Lung (tissue), 11 donors: ENCODE measurements at regions not wholly inside any gene's neighbourhood (a gene's known extent, or its start where the extent isn't known, plus 50 kb on each side); places are given as distances from the start of the nearest gene placed in this dataset.

Experiments
- ATAC-seq: fragments of 200-7000 bp; cut with Tn5 transposase; one replicate; pipeline ENCODE4 v1.9.1; 2020; ENCODE audit warnings: moderate number of reproducible peaks; ENCODE audit not compliant: insufficient read depth, low FRiP score
- DNase-seq, 3 donors: peaks; one replicate each; pipeline ENCODE4 v3.0.0-alpha.2; 2013 to 2017
- H3K27ac ChIP-seq, 2 donors: one replicate each; pipeline ENCODE4 v1.5.1; 2013; ENCODE audit warnings: mild to moderate bottlenecking in 2 of 2, moderate library complexity in 2 of 2, control low read depth in 1 of 2, inconsistent platforms in 1 of 2, low read depth in 1 of 2, low read length in 1 of 2
- H3K27me3 ChIP-seq, 3 donors: one replicate each; pipeline ENCODE4 v1.5.1; 2013; ENCODE audit warnings: low read length in 2 of 3; ENCODE audit not compliant: control insufficient read depth in 3 of 3, insufficient read depth in 3 of 3
- H3K36me3 ChIP-seq, 4 donors: one replicate each; pipeline ENCODE4 v1.5.1; 2013; ENCODE audit warnings: low read length in 4 of 4, mild to moderate bottlenecking in 1 of 4, moderate library complexity in 1 of 4; ENCODE audit not compliant: control insufficient read depth in 4 of 4, insufficient read depth in 4 of 4
- H3K4me1 ChIP-seq, 5 donors: one replicate each; pipeline ENCODE4 v1.5.1; 2013; ENCODE audit warnings: low read length in 5 of 5, mild to moderate bottlenecking in 2 of 5, moderate library complexity in 1 of 5; ENCODE audit not compliant: control insufficient read depth in 5 of 5, insufficient read depth in 5 of 5
- H3K4me3 ChIP-seq: one replicate; pipeline ENCODE4 v1.5.1; 2013; ENCODE audit warnings: mild to moderate bottlenecking, control low read depth, moderate library complexity
- H3K9ac ChIP-seq, 2 donors: one replicate each; pipeline ENCODE4 v1.5.1; 2013; ENCODE audit warnings: low read length in 2 of 2, control low read depth in 1 of 2; ENCODE audit not compliant: insufficient read depth in 1 of 2
- H3K9me3 ChIP-seq, 4 donors: one replicate each; pipeline ENCODE4 v1.5.1; 2013; ENCODE audit warnings: low read length in 3 of 4, mild to moderate bottlenecking in 1 of 4, moderate library complexity in 1 of 4; ENCODE audit not compliant: control insufficient read depth in 4 of 4, insufficient read depth in 3 of 4
- CTCF ChIP-seq: IDR thresholded peaks from 2 replicates; pipeline ENCODE4 v1.5.1; 2012; ENCODE audit warnings: mild to moderate bottlenecking; ENCODE audit errors: control extremely low read depth, extremely low read depth
- WGBS, 2 donors: extraction: QIAGEN DNeasy Blood & Tissue Kit; methylation state at CpG; one replicate each; pipeline ENCODE4 v1.1.7; 2013; 5-methylcytosine and 5-hydroxymethylcytosine counted together
- donor health status: control.
- donor health status: control.
- donor health status: Bipolar disorder and iron deficiency.
- donor health status: healthy.
- donor health status: DM: yes; HTN: yes; CAD: no.

DNA sequence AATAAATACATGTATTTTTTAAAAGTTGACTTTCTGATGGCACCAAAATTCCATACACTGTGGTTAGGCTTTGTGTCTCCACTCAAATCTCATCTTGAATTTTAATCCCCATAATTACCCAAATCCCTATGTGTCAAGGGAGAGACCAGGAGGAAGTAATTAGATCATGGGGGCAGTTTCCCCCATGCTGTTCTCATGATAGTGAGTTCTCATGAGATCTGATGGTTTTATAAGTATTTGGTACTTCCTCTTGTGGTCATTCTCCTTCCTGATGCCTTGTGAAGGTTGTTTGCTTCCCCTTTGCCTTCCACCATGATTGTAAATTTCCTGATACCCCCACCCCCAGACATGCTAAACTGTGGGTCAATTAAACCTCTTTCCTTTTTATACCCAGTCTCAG, 1218.4 kb upstream of the PRMT6 start:
- no peak for TF ChIP-seq CTCF
- no peaks in the 10 kb centered on the region for H3K36me3 ChIP-seq
- no peak for ATAC-seq

DNA sequence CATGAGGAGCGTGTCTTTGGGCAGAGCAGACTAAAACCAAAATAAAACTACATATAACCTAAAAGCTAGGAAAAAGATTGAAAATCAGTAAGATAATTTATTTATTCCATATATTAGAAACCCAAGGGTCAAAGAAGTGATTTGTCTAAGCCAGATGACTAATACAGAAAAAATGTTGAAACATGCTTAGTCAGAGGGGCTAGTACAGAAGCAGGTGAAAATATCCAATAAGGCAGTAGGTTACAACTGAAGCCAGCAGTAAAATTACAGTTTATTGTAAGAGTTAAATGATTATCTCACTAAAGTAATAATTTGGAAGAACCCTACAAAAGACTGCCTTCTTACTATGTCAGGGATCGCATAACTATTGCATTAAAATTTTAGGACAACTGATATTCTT, 1190.9 kb upstream of the PRMT6 start:
- Histone ChIP-seq H3K4me1 (no peaks in the 10 kb centered on the region), H3K9me3 (no peaks in the 10 kb centered on the region), H3K36me3 (no peaks in the 10 kb centered on the region), H3K9ac (no peak overlapping the region), H3K27ac (no peak overlapping the region), H3K4me3 (no peak overlapping the region), H3K27me3 (no peaks in the 10 kb centered on the region)
- no peak for ATAC-seq
- 90 to 94% methylated on average over 2 of the region's 2 CpGs for WGBS, 2 donors
- TF ChIP-seq CTCF = no peak
- DNase-seq = no peak

More for the DNA sequence above, 1218.4 kb upstream of the PRMT6 start:
- H3K9ac ChIP-seq = no peak overlapping the region
- H3K27ac ChIP-seq = no peak overlapping the region
- no peak for DNase-seq
- H3K4me3 ChIP-seq = no peak overlapping the region
- H3K9me3 ChIP-seq = peaks cover 0 to 3% (median 0%) of the 10 kb centered on the region in 4 donors
- H3K27me3 ChIP-seq = no peaks in the 10 kb centered on the region
- H3K4me1 ChIP-seq = no peaks in the 10 kb centered on the region

- no peaks in the 10 kb centered on the region for H3K36me3 ChIP-seq
- H3K9ac ChIP-seq = no peak overlapping the region
- ATAC-seq (no peak), DNase-seq (no peak)
- no peaks in the 10 kb centered on the region for H3K27me3 ChIP-seq
- H3K27ac ChIP-seq = no peak overlapping the region
- H3K4me1 ChIP-seq = no peaks in the 10 kb centered on the region
- no peaks in the 10 kb centered on the region for H3K9me3 ChIP-seq
- no peak for TF ChIP-seq CTCF
- H3K4me3 ChIP-seq = no peak overlapping the region
- 69 to 74% methylated on average over 1 of the region's 1 CpG for WGBS, 2 donors
Observed at GRCh38 chr1:105872817-105873216, 1183.7 kb upstream of the PRMT6 start.

DNA sequence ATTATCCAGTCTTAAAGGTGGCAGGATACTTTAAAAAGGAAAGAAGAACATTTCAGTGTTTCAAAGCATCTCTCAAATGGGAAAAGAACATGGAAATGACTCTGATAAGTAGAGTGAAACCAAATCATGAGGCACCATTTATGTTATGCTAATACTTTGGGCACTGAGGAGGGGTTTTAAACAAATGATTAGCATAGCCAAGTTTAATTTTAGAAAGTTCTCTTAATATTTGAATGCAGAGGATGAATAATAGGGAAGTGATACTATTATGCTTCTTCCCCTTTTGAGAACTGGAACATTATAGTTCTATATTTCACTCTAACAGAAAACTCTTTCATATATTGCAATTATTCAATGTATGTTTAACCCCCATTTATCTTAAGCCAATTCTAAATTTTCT, 1181.9 kb upstream of the PRMT6 start:
- H3K4me1 ChIP-seq = no peaks in the 10 kb centered on the region
- DNase-seq (no peak), ATAC-seq (no peak)
- no peak overlapping the region for H3K27ac ChIP-seq
- no peak overlapping the region for H3K9ac ChIP-seq
- TF ChIP-seq CTCF = no peak
- H3K9me3 ChIP-seq = no peaks in the 10 kb centered on the region
- no peaks in the 10 kb centered on the region for H3K27me3 ChIP-seq
- H3K36me3 ChIP-seq = no peaks in the 10 kb centered on the region
- no peak overlapping the region for H3K4me3 ChIP-seq
